Endodermal cell (in vitro differentiated cells): ENCODE measurements at regions not wholly inside any gene's neighbourhood (a gene's known extent, or its start where the extent isn't known, plus 50 kb on each side); places are given as distances from the start of the nearest gene placed in this dataset.

Experiments
- DNase-seq: peaks from one replicate; pipeline ENCODE4 v3.0.0-alpha.2; 2017
- H3K27ac ChIP-seq: 2 replicates; pipeline ENCODE4 v1.5.1; 2013; ENCODE audit warnings: mild to moderate bottlenecking, low read depth, low read length, moderate library complexity
- H3K27me3 ChIP-seq: 2 replicates; pipeline ENCODE4 v1.6.1; 2013; ENCODE audit warnings: mild to moderate bottlenecking, low read length, moderate library complexity; ENCODE audit not compliant: insufficient read depth, control insufficient read depth, poor library complexity, severe bottlenecking
- H3K36me3 ChIP-seq: 2 replicates; pipeline ENCODE4 v1.7.0; 2013; ENCODE audit warnings: mild to moderate bottlenecking, low read length, moderate library complexity; ENCODE audit not compliant: control insufficient read depth, insufficient read depth
- H3K4me1 ChIP-seq: one replicate; pipeline ENCODE4 v1.7.0; 2013; ENCODE audit warnings: low read length; ENCODE audit not compliant: control insufficient read depth, insufficient read depth
- H3K4me3 ChIP-seq: 2 replicates; pipeline ENCODE4 v1.5.1; 2013; ENCODE audit warnings: mild to moderate bottlenecking, low read length, moderate library complexity
- H3K9ac ChIP-seq: 2 replicates; pipeline ENCODE4 v1.6.1; 2013; ENCODE audit warnings: mild to moderate bottlenecking, low read length, moderate library complexity; ENCODE audit not compliant: poor library complexity, severe bottlenecking; ENCODE audit errors: extremely low read depth
- H3K9me3 ChIP-seq: 2 replicates; pipeline ENCODE4 v1.6.1; 2013; ENCODE audit warnings: mild to moderate bottlenecking, low read length, moderate library complexity; ENCODE audit not compliant: control insufficient read depth
- H3K27ac Mint-ChIP-seq: 2 replicates; pipeline ENCODE4 v1.8.0; 2020; ENCODE audit warnings: mixed read lengths
- H3K27me3 Mint-ChIP-seq: 2 replicates; pipeline ENCODE4 v1.8.0; 2021; ENCODE audit warnings: mild to moderate bottlenecking, mixed read lengths; ENCODE audit not compliant: insufficient read depth
- H3K36me3 Mint-ChIP-seq: 2 replicates; pipeline ENCODE4 v1.8.0; 2020; ENCODE audit warnings: low read depth, mixed read lengths
- H3K4me1 Mint-ChIP-seq: 2 replicates; pipeline ENCODE4 v1.8.0; 2020; ENCODE audit warnings: mixed read lengths
- H3K4me3 Mint-ChIP-seq: 2 replicates; pipeline ENCODE4 v1.8.0; 2020; ENCODE audit warnings: mild to moderate bottlenecking, moderate library complexity, mixed read lengths
- H3K9me3 Mint-ChIP-seq: 2 replicates; pipeline ENCODE4 v1.8.0; 2020; ENCODE audit warnings: mild to moderate bottlenecking, mixed read lengths
- CTCF ChIP-seq: fragments of 200-600 bp; sonication (generic); conservative IDR thresholded peaks from 2 replicates; pipeline ENCODE4 v1.5.0; 2021; ENCODE audit warnings: antibody characterized with exemption, mild to moderate bottlenecking
- WGBS, 2 experiments: methylation state at CpG; one replicate each; pipeline versions ENCODE4 v1.1.5 to v1.1.7; 2013; ENCODE audit warnings: missing lambda C conversion rate in 2 of 2, mixed read lengths in 1 of 2; ENCODE audit not compliant: insufficient coverage in 1 of 2, insufficient read length in 1 of 2; 5-methylcytosine and 5-hydroxymethylcytosine counted together

GRCh38 chr9:85202596-85202995 is 533.1 kb downstream of the NTRK2 start:
- no peak overlapping the region for H3K4me3 Mint-ChIP-seq
- H3K9me3 Mint-ChIP-seq, result peaks cover 2% of the 10 kb centered on the region
- 49 to 71% methylated on average over 3 of the region's 3 CpGs for WGBS, 2 experiments
- Histone ChIP-seq H3K4me1 (peaks cover 4% of the 10 kb centered on the region), H3K4me3 (no peak overlapping the region), H3K27ac (no peak overlapping the region), H3K36me3 (no peaks in the 10 kb centered on the region), H3K9ac (peak overlapping the region; percentile 3), H3K9me3 (peaks cover 17% of the 10 kb centered on the region), H3K27me3 (no peaks in the 10 kb centered on the region)
- no peaks in the 10 kb centered on the region for H3K36me3 Mint-ChIP-seq
- no peak overlapping the region for H3K27ac Mint-ChIP-seq
- no peak for TF ChIP-seq CTCF
- peak; percentile 48 for DNase-seq
- peaks cover 12% of the 10 kb centered on the region for H3K4me1 Mint-ChIP-seq
- H3K27me3 Mint-ChIP-seq, result peaks cover 1% of the 10 kb centered on the region

GRCh38 chr9:85200726-85201404 is 531.3 kb downstream of the NTRK2 start:
- TF ChIP-seq CTCF, result no peak
- no peak overlapping the region for H3K9ac ChIP-seq
- peaks cover 4% of the 10 kb centered on the region for H3K4me1 ChIP-seq
- WGBS, 2 experiments, result 78 to 87% methylated on average over 1 to 3 of the region's 3 CpGs
- no peak overlapping the region for H3K4me3 ChIP-seq
- no peak overlapping the region for H3K4me3 Mint-ChIP-seq
- no peaks in the 10 kb centered on the region for H3K27me3 ChIP-seq
- peaks cover 1% of the 10 kb centered on the region for H3K27me3 Mint-ChIP-seq
- no peak for DNase-seq
- no peak overlapping the region for H3K27ac Mint-ChIP-seq
- H3K4me1 Mint-ChIP-seq, result peaks cover 12% of the 10 kb centered on the region
- H3K27ac ChIP-seq, result no peak overlapping the region
- no peaks in the 10 kb centered on the region for H3K36me3 Mint-ChIP-seq
- H3K9me3 ChIP-seq, result peaks cover 11% of the 10 kb centered on the region
- H3K9me3 Mint-ChIP-seq, result no peaks in the 10 kb centered on the region
- H3K36me3 ChIP-seq, result no peaks in the 10 kb centered on the region

- Mint-ChIP-seq H3K4me1 (peaks cover 12% of the 10 kb centered on the region), H3K36me3 (no peaks in the 10 kb centered on the region), H3K4me3 (no peak overlapping the region), H3K27me3 (peaks cover 1% of the 10 kb centered on the region), H3K9me3 (peaks cover under 1% of the 10 kb centered on the region), H3K27ac (no peak overlapping the region)
- DNase-seq, result no peak
- H3K9me3 ChIP-seq, result peaks cover 11% of the 10 kb centered on the region
- H3K9ac ChIP-seq, result no peak overlapping the region
- peaks cover 4% of the 10 kb centered on the region for H3K4me1 ChIP-seq
- no peaks in the 10 kb centered on the region for H3K27me3 ChIP-seq
- H3K36me3 ChIP-seq, result no peaks in the 10 kb centered on the region
- no peak overlapping the region for H3K27ac ChIP-seq
- no peak for TF ChIP-seq CTCF
- 83 to 100% methylated on average over 1 of the region's 1 CpG for WGBS, 2 experiments
- H3K4me3 ChIP-seq, result no peak overlapping the region
Measured at GRCh38 chr9:85199866-85200495, 530.5 kb downstream of the NTRK2 start.
